GM15510 (cell line): ENCODE measurements at regions not wholly inside any gene's neighbourhood (a gene's known extent, or its start where the extent isn't known, plus 50 kb on each side); places are given as distances from the start of the nearest gene placed in this dataset.

Experiments
- POLR2A ChIP-seq: IDR thresholded peaks from 3 replicates; pipeline ENCODE4 v1.6.1; 2011; ENCODE audit warnings: borderline replicate concordance; ENCODE audit not compliant: insufficient read length; ENCODE audit errors: extremely low read depth

DNA sequence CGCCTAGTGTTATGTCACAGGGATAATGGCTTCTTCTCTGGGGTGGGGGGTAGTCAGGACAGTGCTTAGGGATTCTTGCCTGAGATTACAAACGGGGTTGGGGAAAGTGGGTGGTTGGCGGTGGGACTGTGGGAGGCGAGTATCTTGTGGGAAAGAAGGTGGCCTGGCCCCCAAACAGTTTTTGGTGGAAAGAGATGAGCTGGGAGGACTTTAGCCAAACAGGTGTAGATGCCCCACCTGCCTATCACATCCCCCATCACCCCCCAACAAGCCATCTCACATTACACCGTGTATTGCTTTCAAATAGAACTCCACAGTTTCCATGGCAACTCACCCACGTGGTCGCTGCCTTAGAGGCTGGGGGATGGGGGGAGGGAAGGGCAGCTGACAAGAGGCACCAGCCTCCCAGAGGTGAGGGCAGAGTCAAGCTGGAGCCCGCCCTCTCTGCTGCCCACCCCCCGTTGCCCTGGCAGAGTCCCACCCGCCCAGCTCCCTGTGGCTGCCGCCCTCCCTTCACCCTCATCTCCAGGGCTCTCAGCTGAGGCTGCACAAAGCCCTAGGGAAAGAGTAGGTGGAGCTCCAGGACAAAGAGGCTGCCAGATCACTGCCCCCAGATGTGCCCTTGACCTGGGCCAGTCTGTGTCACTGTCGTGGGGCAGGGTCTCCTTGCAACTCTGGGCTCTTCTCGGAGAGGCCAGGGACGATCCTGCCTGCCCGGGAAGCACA, 98.3 kb downstream of the LRRC74A start:
- TF ChIP-seq POLR2A = no peak

DNA sequence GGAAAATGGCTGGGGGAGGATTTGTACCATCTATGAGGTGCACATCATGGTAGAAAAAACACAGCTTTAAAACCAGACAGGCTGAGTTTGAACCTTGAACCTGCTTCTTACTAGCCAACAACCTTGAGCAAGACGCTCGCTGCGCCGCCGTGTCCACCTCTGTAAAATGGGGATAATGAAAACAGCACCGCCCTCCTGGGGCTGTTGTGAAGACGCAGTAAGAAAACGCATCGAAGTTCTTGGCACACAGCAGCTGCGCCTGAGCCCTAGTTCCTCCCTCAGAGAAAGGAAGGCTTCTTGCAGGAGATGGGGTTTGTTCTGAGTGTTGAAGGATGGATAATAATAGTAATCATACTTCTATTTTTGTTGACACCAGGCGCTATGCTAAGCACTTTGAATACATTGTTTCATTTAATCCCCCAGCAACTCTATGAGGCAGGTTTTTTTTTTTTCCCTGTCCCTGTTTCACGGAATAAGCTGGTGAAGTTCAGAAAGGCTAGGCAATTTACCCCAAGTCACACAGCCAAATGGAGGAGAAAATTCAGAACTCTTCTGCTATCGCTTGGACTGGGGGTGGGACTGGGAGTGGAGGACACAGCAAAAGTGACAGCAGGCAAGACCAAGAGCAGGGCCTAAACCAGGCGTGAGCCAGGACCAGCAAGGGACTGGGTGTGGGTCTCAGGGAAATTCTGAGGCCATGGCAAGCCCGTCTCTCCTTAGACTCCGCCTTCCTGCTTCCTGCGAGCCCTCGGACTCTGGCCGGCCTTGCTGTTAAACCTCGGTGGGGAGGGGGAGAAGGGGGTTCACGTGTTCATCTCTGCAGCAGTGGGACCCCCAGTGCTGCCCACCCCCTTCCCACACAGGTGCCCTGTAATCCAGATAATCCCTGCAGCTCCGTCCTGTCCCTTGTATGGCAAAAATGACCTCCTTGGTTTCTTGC, 97.5 kb downstream of the LRRC74A start:
- no peak for TF ChIP-seq POLR2A

DNA sequence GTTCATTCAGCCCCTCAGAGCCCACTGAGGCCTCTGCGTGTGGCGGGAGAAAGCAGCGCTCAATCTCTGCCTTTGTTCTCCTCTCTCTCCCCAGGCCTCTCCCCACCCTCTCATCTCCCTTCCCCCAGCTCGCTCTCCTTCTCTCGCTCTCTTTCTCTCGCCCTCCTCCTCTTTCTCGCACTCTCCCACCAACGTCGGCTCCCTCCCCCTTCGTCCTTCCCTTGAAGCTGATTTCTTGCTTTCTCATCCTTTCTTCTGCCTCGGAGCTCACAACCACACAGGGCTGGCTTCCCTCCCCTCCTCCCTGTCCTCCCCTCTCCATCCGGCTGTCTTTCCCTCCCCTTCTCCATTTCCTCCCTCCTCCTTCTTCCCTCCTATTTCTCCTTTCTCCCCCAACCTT, 96.4 kb downstream of the LRRC74A start:
- TF ChIP-seq POLR2A = no peak

DNA sequence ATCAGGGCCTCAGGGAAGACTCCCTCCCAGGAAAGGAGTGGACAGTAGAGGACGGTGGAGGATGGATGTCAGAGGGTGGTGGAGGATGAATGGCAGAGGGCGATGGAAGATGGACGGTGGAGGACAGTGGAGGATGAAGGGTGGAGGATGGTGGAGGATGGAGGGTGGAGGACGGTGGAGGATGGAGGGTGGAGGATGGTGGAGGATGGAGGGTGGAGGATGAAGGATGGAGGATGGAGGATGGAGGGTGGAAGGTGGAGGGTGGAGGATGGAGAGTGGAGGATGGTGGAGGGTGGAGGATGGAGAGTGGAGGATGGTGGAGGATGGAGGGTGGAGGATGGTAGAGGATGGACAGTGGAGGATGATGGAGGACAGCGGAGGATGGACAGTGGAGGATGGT, 95.9 kb downstream of the LRRC74A start:
- TF ChIP-seq POLR2A = no peak

DNA sequence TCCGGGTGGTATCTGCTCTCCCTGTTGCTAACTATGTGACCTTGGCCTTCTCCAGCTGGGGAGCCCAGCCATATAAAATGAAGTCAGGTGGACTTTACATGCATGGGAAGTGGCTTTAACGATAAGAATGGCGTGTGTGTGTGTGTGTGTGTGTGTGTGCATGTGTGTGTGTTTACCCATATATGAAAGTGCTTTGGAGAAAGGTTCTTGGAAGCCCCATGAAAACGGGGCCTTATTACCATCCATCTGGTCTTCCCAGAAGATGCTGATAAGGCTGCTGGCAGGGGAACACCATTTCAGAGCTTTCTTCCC, 94.8 kb downstream of the LRRC74A start:
- no peak for TF ChIP-seq POLR2A

DNA sequence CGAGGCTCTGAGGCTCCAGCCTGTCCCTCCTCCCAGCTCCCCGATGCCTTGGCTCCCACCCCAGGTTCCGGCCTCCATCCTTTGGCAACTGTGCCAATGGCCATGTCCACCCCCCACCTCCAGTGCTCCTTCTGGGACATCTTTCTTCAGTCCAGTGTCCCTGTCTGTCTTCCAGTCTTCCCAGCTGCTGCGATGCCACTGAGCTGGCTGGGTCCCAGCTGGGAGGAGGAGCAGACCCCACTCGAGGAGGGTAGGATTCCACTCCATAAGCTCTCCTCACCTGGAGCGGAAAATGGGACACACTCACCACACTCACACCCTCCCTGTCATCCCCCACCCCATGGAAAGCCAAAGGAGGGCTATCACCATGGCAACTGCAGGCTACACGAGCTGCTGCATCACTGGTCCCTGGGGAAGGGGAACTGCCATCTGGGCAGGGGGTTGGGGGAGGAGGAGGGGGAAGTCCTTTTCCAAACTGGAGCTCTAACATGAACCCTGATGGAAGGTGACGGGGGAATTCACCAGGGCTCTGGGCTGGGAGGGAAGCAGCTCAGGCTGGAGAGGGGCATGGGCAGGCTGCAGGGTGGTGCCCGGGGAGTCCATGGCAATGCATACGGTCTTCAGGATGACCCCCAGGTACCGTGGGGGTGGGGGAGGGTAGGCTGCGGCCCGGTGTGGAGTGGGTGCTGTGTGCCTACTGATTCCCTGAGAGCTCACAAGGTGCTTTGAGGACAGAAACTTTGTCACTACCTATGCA, 94.3 kb downstream of the LRRC74A start:
- no peak for TF ChIP-seq POLR2A

DNA sequence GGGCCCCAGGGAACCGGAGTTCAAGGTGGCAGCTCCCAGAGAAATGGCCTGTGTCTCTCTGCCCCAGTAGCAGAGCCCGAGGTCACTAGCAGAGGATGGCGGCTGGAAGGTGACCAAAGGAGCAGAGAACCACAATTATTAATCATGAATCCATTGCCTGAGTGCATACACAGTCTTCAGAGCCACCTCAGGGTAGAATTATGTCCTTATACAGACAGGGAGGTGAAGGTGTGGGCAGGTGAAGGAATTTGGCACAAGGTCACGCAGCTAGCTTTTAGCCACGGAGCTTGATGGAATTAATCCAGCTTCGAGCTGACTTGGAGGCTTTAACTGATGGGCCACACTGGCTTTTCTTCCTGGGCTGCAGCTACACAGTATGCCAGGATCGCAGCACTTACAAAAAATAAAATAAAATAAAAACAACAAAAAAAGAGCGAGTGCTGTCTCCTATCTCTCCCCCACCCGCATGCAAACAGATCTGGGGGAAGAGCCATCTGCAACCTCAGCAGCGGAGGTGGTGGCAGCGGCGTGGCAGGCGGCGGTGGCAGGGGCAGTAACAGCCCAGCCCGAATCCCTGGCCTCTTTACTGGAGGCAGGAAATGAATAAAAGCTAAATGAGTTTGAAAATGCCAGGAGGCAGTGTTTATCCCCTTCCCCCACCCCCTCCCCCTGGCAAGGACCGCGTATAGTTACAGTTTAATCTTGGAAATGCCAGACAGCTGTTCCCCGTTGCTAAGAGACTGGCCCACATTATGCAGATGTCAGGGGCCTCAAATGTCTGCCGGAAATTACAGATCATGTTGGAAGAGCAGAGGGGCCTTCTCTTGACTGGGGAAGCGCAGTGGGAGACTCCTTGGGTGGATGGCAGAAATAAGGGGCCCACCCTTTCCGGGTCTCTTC, 93.5 kb downstream of the LRRC74A start:
- TF ChIP-seq POLR2A = no peak
